ENCODE measurements at regions not wholly inside any gene's neighbourhood (a gene's known extent, or its start where the extent isn't known, plus 50 kb on each side); places are given as distances from the start of the nearest gene placed in this dataset.

- DNase-seq (ENCODE audit: low read depth in 2 of 2): no peak
Measured at GRCh38 chr4:188197566-188197965, 58.3 kb downstream of the TRIML1 start.

- DNase-seq (ENCODE audit: low read depth in 2 of 2): no peak
Measured at GRCh38 chr4:188198982-188199792, 59.9 kb downstream of the TRIML1 start.

GRCh38 chr4:188201851-188202250 is 62.6 kb downstream of the TRIML1 start:
- DNase-seq (ENCODE audit: low read depth in 2 of 2): no peak

- DNase-seq (ENCODE audit: low read depth in 2 of 2): no peak
Measured at GRCh38 chr4:188206783-188207182, 67.5 kb downstream of the TRIML1 start.

- DNase-seq (ENCODE audit: low read depth in 2 of 2): no peak
Measured at GRCh38 chr4:188214861-188215260, 75.6 kb downstream of the TRIML1 start.

GRCh38 chr4:188218392-188218791 is 79.2 kb downstream of the TRIML1 start:
- no peak for DNase-seq (ENCODE audit: low read depth in 2 of 2)

- DNase-seq (ENCODE audit: low read depth in 2 of 2): no peak
Measured at GRCh38 chr4:188220006-188220405, 80.8 kb downstream of the TRIML1 start.

- no peak for DNase-seq (ENCODE audit: low read depth in 2 of 2)
Measured at GRCh38 chr4:188221090-188221489, 81.8 kb downstream of the TRIML1 start.

GRCh38 chr4:188228279-188228678 is 89.0 kb downstream of the TRIML1 start:
- no peak for DNase-seq (ENCODE audit: low read depth in 2 of 2)

GRCh38 chr4:188232428-188232827 is 93.2 kb downstream of the TRIML1 start:
- no peak for DNase-seq (ENCODE audit: low read depth in 2 of 2)

GRCh38 chr4:188242041-188242440 is 102.8 kb downstream of the TRIML1 start:
- DNase-seq (ENCODE audit: low read depth in 2 of 2): no peak

GRCh38 chr4:188245651-188246050 is 106.4 kb downstream of the TRIML1 start:
- DNase-seq (ENCODE audit: low read depth in 2 of 2): no peak

- no peak for DNase-seq (ENCODE audit: low read depth in 2 of 2)
Measured at GRCh38 chr4:188246488-188246887, 107.2 kb downstream of the TRIML1 start.

- DNase-seq (ENCODE audit: low read depth in 2 of 2): no peak
Measured at GRCh38 chr4:188254211-188254610, 115.0 kb downstream of the TRIML1 start.

GRCh38 chr4:188262464-188262863 is 123.2 kb downstream of the TRIML1 start:
- DNase-seq (ENCODE audit: low read depth in 2 of 2): no peak

- DNase-seq (ENCODE audit: low read depth in 2 of 2): no peak
Measured at GRCh38 chr4:188263321-188263720, 124.1 kb downstream of the TRIML1 start.

GRCh38 chr4:188266386-188266785 is 127.1 kb downstream of the TRIML1 start:
- DNase-seq (ENCODE audit: low read depth in 2 of 2): no peak

GRCh38 chr4:188268131-188268908 is 129.1 kb downstream of the TRIML1 start:
- no peak for DNase-seq (ENCODE audit: low read depth in 2 of 2)

- DNase-seq (ENCODE audit: low read depth in 2 of 2): no peak
Measured at GRCh38 chr4:188270273-188271069, 131.2 kb downstream of the TRIML1 start.

- no peak for DNase-seq (ENCODE audit: low read depth in 2 of 2)
Measured at GRCh38 chr4:188275686-188276085, 136.4 kb downstream of the TRIML1 start.

- DNase-seq (ENCODE audit: low read depth in 2 of 2): no peak
Measured at GRCh38 chr4:188279184-188279583, 139.9 kb downstream of the TRIML1 start.

Measured in lung microvascular endothelial cell (primary cell).